A549 (cell line): ENCODE measurements at regions not wholly inside any gene's neighbourhood (a gene's known extent, or its start where the extent isn't known, plus 50 kb on each side); places are given as distances from the start of the nearest gene placed in this dataset.

Experiments
- CEBPB ChIP-seq, 2 experiments: fragments of >200 bp in 1 of 2; sonication (Bioruptor Twin) in 1 of 2; formaldehyde crosslinking in 1 of 2; IDR thresholded peaks; 2 replicates each; pipeline ENCODE4 v1.6.1; 2012 to 2016
- EP300 ChIP-seq, 2 experiments: fragments of >200 bp; sonication (Bioruptor Twin); formaldehyde crosslinking; IDR thresholded peaks; 2 replicates in 1 of 2; 3 replicates in 1 of 2; pipeline ENCODE4 v1.6.1; 2016 to 2017
- ESRRA ChIP-seq: fragments of 150-350 bp; IDR thresholded peaks from 2 replicates; pipeline ENCODE4 v1.6.1; 2014; ENCODE audit warnings: mild to moderate bottlenecking, low read length, borderline replicate concordance
- HDAC2 ChIP-seq: fragments of 200-600 bp; sonication (generic); IDR thresholded peaks from 2 replicates; pipeline ENCODE4 v1.6.1; 2016
- KDM5A ChIP-seq: fragments of 200-600 bp; sonication (generic); IDR thresholded peaks from 2 replicates; pipeline ENCODE4 v1.6.1; 2016; ENCODE audit warnings: antibody characterized with exemption, mild to moderate bottlenecking
- MAFK ChIP-seq: fragments of 450-650 bp; IDR thresholded peaks from 2 replicates; pipeline ENCODE4 v1.6.1; 2014; ENCODE audit not compliant: partially characterized antibody
- POLR2A ChIP-seq: IDR thresholded peaks from 2 replicates; pipeline ENCODE4 v1.6.1; 2012; ENCODE audit warnings: mild to moderate bottlenecking, low read length
- POLR2AphosphoS2 ChIP-seq: conservative IDR thresholded peaks from 2 replicates; pipeline ENCODE4 v1.6.1; 2012; ENCODE audit warnings: low read length, improper control_type of control experiment, inconsistent platforms
- TP53 ChIP-seq: fragments of 250-450 bp; sonication (Bioruptor Pico); IDR thresholded peaks from 2 replicates; pipeline ENCODE4 v1.5.0; 2021; ENCODE audit warnings: mild to moderate bottlenecking, moderate library complexity
- TF ChIP-seq, protein P1 (sequence below): fragments of 200-600 bp; sonication (generic); IDR thresholded peaks from 2 replicates; pipeline ENCODE4 v1.6.1; 2016; ENCODE audit warnings: antibody characterized with exemption, mild to moderate bottlenecking, moderate library complexity
- TF ChIP-seq, protein P2 (sequence below): fragments of >200 bp; sonication (Bioruptor Twin); formaldehyde crosslinking; IDR thresholded peaks from 3 replicates; pipeline ENCODE4 v1.5.1; 2016
- TF ChIP-seq, protein P3 (sequence below): fragments of 450-650 bp; IDR thresholded peaks from 2 replicates; pipeline ENCODE4 v1.6.1; 2014; ENCODE audit warnings: antibody characterized with exemption
- TF ChIP-seq, protein P4 (sequence below): IDR thresholded peaks from 2 replicates; pipeline ENCODE4 v1.6.1; 2012
- TF ChIP-seq, protein P5 (sequence below): fragments of >200 bp; sonication (Bioruptor Twin); formaldehyde crosslinking; IDR thresholded peaks from 3 replicates; pipeline ENCODE4 v1.6.1; 2016

DNA sequence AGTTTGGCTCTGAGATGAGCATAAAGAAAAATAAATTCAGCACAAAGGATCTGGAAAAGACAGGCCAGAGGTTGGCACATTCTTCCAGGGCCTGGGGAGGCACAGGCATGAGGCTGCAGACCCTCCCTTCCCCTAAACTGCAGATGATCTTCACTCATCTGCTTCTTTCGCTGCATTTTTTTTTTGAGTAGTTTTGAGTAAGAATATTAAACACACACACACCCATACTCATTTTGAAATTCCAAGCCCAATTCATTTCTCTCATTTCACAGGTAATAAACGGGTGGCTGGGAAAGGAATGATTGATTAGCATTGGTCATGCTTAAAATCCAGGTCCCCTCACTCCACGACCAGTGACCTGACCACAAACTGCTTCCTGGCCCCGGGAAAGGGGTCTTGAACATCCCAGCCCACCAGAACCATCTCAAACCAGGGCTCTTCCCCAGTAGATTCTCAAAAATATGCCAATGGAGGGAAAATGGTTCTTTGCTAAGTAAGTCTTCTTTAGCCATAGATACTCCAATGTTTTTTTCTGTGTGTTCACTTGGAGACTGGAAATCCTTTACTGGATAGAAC lies 219.6 kb downstream of the ANAPC1 start:
- TF ChIP-seq, protein P1, sequence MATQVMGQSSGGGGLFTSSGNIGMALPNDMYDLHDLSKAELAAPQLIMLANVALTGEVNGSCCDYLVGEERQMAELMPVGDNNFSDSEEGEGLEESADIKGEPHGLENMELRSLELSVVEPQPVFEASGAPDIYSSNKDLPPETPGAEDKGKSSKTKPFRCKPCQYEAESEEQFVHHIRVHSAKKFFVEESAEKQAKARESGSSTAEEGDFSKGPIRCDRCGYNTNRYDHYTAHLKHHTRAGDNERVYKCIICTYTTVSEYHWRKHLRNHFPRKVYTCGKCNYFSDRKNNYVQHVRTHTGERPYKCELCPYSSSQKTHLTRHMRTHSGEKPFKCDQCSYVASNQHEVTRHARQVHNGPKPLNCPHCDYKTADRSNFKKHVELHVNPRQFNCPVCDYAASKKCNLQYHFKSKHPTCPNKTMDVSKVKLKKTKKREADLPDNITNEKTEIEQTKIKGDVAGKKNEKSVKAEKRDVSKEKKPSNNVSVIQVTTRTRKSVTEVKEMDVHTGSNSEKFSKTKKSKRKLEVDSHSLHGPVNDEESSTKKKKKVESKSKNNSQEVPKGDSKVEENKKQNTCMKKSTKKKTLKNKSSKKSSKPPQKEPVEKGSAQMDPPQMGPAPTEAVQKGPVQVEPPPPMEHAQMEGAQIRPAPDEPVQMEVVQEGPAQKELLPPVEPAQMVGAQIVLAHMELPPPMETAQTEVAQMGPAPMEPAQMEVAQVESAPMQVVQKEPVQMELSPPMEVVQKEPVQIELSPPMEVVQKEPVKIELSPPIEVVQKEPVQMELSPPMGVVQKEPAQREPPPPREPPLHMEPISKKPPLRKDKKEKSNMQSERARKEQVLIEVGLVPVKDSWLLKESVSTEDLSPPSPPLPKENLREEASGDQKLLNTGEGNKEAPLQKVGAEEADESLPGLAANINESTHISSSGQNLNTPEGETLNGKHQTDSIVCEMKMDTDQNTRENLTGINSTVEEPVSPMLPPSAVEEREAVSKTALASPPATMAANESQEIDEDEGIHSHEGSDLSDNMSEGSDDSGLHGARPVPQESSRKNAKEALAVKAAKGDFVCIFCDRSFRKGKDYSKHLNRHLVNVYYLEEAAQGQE, result no peak
- TF ChIP-seq, protein P2, sequence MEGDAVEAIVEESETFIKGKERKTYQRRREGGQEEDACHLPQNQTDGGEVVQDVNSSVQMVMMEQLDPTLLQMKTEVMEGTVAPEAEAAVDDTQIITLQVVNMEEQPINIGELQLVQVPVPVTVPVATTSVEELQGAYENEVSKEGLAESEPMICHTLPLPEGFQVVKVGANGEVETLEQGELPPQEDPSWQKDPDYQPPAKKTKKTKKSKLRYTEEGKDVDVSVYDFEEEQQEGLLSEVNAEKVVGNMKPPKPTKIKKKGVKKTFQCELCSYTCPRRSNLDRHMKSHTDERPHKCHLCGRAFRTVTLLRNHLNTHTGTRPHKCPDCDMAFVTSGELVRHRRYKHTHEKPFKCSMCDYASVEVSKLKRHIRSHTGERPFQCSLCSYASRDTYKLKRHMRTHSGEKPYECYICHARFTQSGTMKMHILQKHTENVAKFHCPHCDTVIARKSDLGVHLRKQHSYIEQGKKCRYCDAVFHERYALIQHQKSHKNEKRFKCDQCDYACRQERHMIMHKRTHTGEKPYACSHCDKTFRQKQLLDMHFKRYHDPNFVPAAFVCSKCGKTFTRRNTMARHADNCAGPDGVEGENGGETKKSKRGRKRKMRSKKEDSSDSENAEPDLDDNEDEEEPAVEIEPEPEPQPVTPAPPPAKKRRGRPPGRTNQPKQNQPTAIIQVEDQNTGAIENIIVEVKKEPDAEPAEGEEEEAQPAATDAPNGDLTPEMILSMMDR, result no peak
- no peak for TF ChIP-seq HDAC2
- TF ChIP-seq POLR2A, result no peak
- TF ChIP-seq EP300 (IDR thresholded peaks at IDR 0.05), result no peak
- TF ChIP-seq, protein P3, sequence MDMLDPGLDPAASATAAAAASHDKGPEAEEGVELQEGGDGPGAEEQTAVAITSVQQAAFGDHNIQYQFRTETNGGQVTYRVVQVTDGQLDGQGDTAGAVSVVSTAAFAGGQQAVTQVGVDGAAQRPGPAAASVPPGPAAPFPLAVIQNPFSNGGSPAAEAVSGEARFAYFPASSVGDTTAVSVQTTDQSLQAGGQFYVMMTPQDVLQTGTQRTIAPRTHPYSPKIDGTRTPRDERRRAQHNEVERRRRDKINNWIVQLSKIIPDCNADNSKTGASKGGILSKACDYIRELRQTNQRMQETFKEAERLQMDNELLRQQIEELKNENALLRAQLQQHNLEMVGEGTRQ, result no peak
- TF ChIP-seq ESRRA, result no peak
- no peak for TF ChIP-seq CEBPB (IDR thresholded peaks at IDR 0.05)
- TF ChIP-seq, protein P4, sequence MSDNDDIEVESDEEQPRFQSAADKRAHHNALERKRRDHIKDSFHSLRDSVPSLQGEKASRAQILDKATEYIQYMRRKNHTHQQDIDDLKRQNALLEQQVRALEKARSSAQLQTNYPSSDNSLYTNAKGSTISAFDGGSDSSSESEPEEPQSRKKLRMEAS, result no peak
- TF ChIP-seq TP53, result no peak
- TF ChIP-seq KDM5A, result no peak
- no peak for TF ChIP-seq POLR2AphosphoS2
- TF ChIP-seq MAFK, result no peak
- TF ChIP-seq, protein P5, sequence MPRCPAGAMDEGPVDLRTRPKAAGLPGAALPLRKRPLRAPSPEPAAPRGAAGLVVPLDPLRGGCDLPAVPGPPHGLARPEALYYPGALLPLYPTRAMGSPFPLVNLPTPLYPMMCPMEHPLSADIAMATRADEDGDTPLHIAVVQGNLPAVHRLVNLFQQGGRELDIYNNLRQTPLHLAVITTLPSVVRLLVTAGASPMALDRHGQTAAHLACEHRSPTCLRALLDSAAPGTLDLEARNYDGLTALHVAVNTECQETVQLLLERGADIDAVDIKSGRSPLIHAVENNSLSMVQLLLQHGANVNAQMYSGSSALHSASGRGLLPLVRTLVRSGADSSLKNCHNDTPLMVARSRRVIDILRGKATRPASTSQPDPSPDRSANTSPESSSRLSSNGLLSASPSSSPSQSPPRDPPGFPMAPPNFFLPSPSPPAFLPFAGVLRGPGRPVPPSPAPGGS, result no peak
